ENCODE measurements at regions not wholly inside any gene's neighbourhood (a gene's known extent, or its start where the extent isn't known, plus 50 kb on each side); places are given as distances from the start of the nearest gene placed in this dataset.

DNA sequence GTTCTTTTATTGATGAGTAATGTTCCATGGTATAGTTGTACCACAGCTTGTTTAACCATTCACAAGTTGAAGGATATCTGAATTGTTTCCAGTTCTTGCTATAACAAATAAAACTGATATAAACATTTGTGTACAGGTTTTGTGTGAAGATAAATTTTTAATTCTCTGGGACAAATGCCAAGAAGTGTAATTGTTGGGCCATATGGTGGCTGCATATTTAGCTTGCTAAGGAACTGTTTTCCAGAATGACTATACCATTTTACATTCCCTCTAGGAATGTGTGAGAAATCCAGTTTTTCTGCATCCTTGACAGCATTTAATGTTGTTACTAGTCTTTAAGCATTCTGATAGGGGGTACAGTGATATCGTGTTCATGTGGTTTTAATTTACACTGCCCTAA lies 368.5 kb downstream of the KIF2B start:
- TF ChIP-seq, protein P1, sequence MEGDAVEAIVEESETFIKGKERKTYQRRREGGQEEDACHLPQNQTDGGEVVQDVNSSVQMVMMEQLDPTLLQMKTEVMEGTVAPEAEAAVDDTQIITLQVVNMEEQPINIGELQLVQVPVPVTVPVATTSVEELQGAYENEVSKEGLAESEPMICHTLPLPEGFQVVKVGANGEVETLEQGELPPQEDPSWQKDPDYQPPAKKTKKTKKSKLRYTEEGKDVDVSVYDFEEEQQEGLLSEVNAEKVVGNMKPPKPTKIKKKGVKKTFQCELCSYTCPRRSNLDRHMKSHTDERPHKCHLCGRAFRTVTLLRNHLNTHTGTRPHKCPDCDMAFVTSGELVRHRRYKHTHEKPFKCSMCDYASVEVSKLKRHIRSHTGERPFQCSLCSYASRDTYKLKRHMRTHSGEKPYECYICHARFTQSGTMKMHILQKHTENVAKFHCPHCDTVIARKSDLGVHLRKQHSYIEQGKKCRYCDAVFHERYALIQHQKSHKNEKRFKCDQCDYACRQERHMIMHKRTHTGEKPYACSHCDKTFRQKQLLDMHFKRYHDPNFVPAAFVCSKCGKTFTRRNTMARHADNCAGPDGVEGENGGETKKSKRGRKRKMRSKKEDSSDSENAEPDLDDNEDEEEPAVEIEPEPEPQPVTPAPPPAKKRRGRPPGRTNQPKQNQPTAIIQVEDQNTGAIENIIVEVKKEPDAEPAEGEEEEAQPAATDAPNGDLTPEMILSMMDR (IDR thresholded peaks at IDR 0.05): no peak
- no peak for TF ChIP-seq POLR2AphosphoS5 (IDR thresholded peaks at IDR 0.05)
- TF ChIP-seq POLR2A (IDR thresholded peaks at IDR 0.05): no peak
